ENCODE measurements at regions not wholly inside any gene's neighbourhood (a gene's known extent, or its start where the extent isn't known, plus 50 kb on each side); places are given as distances from the start of the nearest gene placed in this dataset.
"Not testable (repeated sequence)": the region's sequence is repeated elsewhere in the genome, so short reads cannot be mapped to it uniquely, and the experiment has no call there.

- no peaks in the 10 kb centered on the region for H3K4me1 ChIP-seq (ENCODE audit: control insufficient read depth in 1 of 2, insufficient read depth in 2 of 2, low read length in 2 of 2)
- H3K4me3 ChIP-seq (ENCODE audit: low read depth in 1 of 2, low read length in 2 of 2): no peak overlapping the region
- no peaks in the 10 kb centered on the region for H3K36me3 ChIP-seq (ENCODE audit: control insufficient read depth in 1 of 2, insufficient read depth in 2 of 2, low read length in 2 of 2)
- no peak overlapping the region for H3K27ac ChIP-seq (ENCODE audit: low read length)
- no peaks in the 10 kb centered on the region for H3K27me3 ChIP-seq (ENCODE audit: low read depth, low read length)
- peaks cover 0 to 6% of the 10 kb centered on the region in 2 donors for H3K9me3 ChIP-seq (ENCODE audit: control insufficient read depth in 1 of 2, low read length in 2 of 2)
Measured at GRCh38 chr13:68940049-68940448, 1167.6 kb upstream of the ATXN8OS start.

DNA sequence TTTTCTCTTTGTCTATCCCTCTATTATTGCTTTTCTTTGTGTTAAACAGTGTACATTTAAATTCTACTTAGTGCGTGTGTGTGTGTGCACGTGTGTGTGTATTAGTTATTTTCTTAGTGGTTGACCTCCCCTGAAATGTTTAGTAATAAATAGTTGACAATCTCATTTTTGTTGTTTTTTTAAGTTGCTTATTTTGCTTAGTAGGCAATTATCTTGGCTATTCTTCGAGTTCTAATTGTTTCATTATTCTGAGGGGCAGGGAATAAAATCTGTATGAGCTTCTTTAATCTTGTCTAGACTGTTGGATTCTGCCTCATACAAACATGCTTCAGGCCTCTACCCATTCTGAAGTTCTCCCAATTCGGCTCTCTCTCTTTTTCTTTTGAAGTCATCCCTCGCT lies 1169.0 kb upstream of the ATXN8OS start:
- H3K9me3 ChIP-seq (ENCODE audit: control insufficient read depth in 1 of 2, low read length in 2 of 2): peaks cover 0 to 6% of the 10 kb centered on the region in 2 donors
- no peaks in the 10 kb centered on the region for H3K27me3 ChIP-seq (ENCODE audit: low read depth, low read length)
- no peak overlapping the region for H3K27ac ChIP-seq (ENCODE audit: low read length)
- no peaks in the 10 kb centered on the region for H3K36me3 ChIP-seq (ENCODE audit: control insufficient read depth in 1 of 2, insufficient read depth in 2 of 2, low read length in 2 of 2)
- no peak overlapping the region for H3K4me3 ChIP-seq (ENCODE audit: low read depth in 1 of 2, low read length in 2 of 2)
- H3K4me1 ChIP-seq (ENCODE audit: control insufficient read depth in 1 of 2, insufficient read depth in 2 of 2, low read length in 2 of 2): no peaks in the 10 kb centered on the region

DNA sequence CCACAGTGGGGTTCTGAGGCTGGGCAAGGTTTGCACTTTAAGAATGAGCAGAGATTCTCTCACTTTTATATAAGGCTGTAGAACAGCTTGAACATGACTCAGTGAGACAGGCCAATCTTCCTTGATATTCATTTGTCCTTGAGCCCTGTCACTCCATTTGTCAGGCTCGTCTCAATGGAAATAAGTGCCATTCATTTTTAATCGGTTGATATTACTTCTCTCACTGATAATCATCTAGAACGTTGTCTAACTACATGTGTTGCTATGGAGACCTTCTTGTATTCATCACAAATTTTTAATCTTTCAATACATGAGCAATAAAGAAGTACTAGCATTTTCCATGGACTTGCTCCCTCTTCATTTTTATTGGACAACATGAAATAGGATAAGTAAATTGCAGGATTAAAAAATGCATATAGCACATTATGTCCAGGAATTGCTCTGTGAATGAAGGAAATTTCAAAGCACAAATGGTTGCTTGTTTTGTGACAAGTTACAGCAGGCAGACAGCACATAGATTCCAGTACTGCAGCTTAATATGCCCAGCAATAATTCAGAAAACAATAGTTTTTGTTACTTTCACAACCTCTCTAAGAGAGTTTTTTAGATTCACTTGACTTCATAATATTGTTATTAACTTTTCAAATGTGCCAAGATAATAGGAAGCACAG lies 1178.4 kb upstream of the ATXN8OS start:
- Histone ChIP-seq H3K27me3 (ENCODE audit: low read depth, low read length) (no peaks in the 10 kb centered on the region), H3K36me3 (ENCODE audit: control insufficient read depth in 1 of 2, insufficient read depth in 2 of 2, low read length in 2 of 2) (no peaks in the 10 kb centered on the region), H3K9me3 (ENCODE audit: control insufficient read depth in 1 of 2, low read length in 2 of 2) (no peaks in the 10 kb centered on the region), H3K4me1 (ENCODE audit: control insufficient read depth in 1 of 2, insufficient read depth in 2 of 2, low read length in 2 of 2) (no peaks in the 10 kb centered on the region), H3K27ac (ENCODE audit: low read length) (no peak overlapping the region), H3K4me3 (ENCODE audit: low read depth in 1 of 2, low read length in 2 of 2) (no peak overlapping the region)

DNA sequence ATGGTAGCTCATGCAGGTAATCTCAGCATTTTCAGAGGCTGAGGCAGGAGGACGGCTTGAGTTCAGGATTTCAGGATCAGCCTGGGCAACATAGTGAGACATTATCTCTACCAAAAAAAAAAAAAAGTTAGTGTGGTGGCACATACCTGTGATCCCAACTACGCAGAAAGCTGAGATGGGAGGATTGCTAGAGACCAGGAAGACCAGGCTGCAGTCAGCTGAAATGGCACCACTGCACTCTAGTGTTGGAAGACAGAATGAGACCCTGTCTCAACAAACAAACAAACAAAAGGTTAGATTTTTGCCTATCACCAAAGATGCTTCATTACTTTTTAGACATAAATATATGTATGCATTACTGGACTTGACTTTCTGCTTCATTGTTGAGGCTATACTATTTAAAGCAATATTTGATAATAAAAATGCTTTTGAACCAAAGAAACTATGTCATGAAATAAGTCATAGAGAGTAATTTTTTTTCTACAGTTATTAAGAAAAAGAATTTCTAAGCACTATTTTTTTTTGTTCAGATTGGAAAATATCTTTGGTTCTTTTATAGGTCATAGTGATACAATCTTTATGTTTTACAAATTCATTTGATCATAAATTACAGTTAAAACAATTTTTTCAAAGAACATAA lies 1180.1 kb upstream of the ATXN8OS start:
- Histone ChIP-seq H3K9me3 (ENCODE audit: control insufficient read depth in 1 of 2, low read length in 2 of 2) (no peaks in the 10 kb centered on the region), H3K36me3 (ENCODE audit: control insufficient read depth in 1 of 2, insufficient read depth in 2 of 2, low read length in 2 of 2) (no peaks in the 10 kb centered on the region), H3K4me3 (ENCODE audit: low read depth in 1 of 2, low read length in 2 of 2) (no peak overlapping the region), H3K27ac (ENCODE audit: low read length) (no peak overlapping the region), H3K27me3 (ENCODE audit: low read depth, low read length) (no peaks in the 10 kb centered on the region), H3K4me1 (ENCODE audit: control insufficient read depth in 1 of 2, insufficient read depth in 2 of 2, low read length in 2 of 2) (no peaks in the 10 kb centered on the region)

GRCh38 chr13:68923995-68924394 lies 1183.6 kb upstream of the ATXN8OS start:
- no peaks in the 10 kb centered on the region for H3K9me3 ChIP-seq (ENCODE audit: control insufficient read depth in 1 of 2, low read length in 2 of 2)
- H3K27me3 ChIP-seq (ENCODE audit: low read depth, low read length): no peaks in the 10 kb centered on the region
- H3K4me1 ChIP-seq (ENCODE audit: control insufficient read depth in 1 of 2, insufficient read depth in 2 of 2, low read length in 2 of 2): no peaks in the 10 kb centered on the region
- no peaks in the 10 kb centered on the region for H3K36me3 ChIP-seq (ENCODE audit: control insufficient read depth in 1 of 2, insufficient read depth in 2 of 2, low read length in 2 of 2)
- no peak overlapping the region for H3K4me3 ChIP-seq (ENCODE audit: low read depth in 1 of 2, low read length in 2 of 2)
- H3K27ac ChIP-seq (ENCODE audit: low read length): no peak overlapping the region

- Histone ChIP-seq H3K27ac (ENCODE audit: low read length) (no peak overlapping the region), H3K4me3 (ENCODE audit: low read depth in 1 of 2, low read length in 2 of 2) (no peak overlapping the region), H3K9me3 (ENCODE audit: control insufficient read depth in 1 of 2, low read length in 2 of 2) (peaks cover 6 to 10% of the 10 kb centered on the region in 2 donors), H3K27me3 (ENCODE audit: low read depth, low read length) (no peaks in the 10 kb centered on the region), H3K36me3 (ENCODE audit: control insufficient read depth in 1 of 2, insufficient read depth in 2 of 2, low read length in 2 of 2) (no peaks in the 10 kb centered on the region), H3K4me1 (ENCODE audit: control insufficient read depth in 1 of 2, insufficient read depth in 2 of 2, low read length in 2 of 2) (no peaks in the 10 kb centered on the region)
Measured at GRCh38 chr13:68908879-68909278, 1198.7 kb upstream of the ATXN8OS start.

GRCh38 chr13:68905186-68905585 lies 1202.4 kb upstream of the ATXN8OS start:
- no peak overlapping the region for H3K27ac ChIP-seq (ENCODE audit: low read length)
- no peaks in the 10 kb centered on the region for H3K4me1 ChIP-seq (ENCODE audit: control insufficient read depth in 1 of 2, insufficient read depth in 2 of 2, low read length in 2 of 2)
- H3K9me3 ChIP-seq (ENCODE audit: control insufficient read depth in 1 of 2, low read length in 2 of 2): peaks cover 1 to 7% of the 10 kb centered on the region in 2 donors
- no peaks in the 10 kb centered on the region for H3K36me3 ChIP-seq (ENCODE audit: control insufficient read depth in 1 of 2, insufficient read depth in 2 of 2, low read length in 2 of 2)
- H3K27me3 ChIP-seq (ENCODE audit: low read depth, low read length): no peaks in the 10 kb centered on the region
- H3K4me3 ChIP-seq (ENCODE audit: low read depth in 1 of 2, low read length in 2 of 2): no peak overlapping the region

- Histone ChIP-seq H3K4me3 (ENCODE audit: low read depth in 1 of 2, low read length in 2 of 2) (no peak overlapping the region), H3K27ac (ENCODE audit: low read length) (no peak overlapping the region), H3K4me1 (ENCODE audit: control insufficient read depth in 1 of 2, insufficient read depth in 2 of 2, low read length in 2 of 2) (no peaks in the 10 kb centered on the region), H3K27me3 (ENCODE audit: low read depth, low read length) (no peaks in the 10 kb centered on the region), H3K9me3 (ENCODE audit: control insufficient read depth in 1 of 2, low read length in 2 of 2) (no peaks in the 10 kb centered on the region), H3K36me3 (ENCODE audit: control insufficient read depth in 1 of 2, insufficient read depth in 2 of 2, low read length in 2 of 2) (no peaks in the 10 kb centered on the region)
Measured at GRCh38 chr13:68897331-68897928, 1210.2 kb upstream of the ATXN8OS start.

GRCh38 chr13:68895696-68896095 lies 1211.9 kb upstream of the ATXN8OS start:
- Histone ChIP-seq H3K36me3 (ENCODE audit: control insufficient read depth in 1 of 2, insufficient read depth in 2 of 2, low read length in 2 of 2) (no peaks in the 10 kb centered on the region), H3K9me3 (ENCODE audit: control insufficient read depth in 1 of 2, low read length in 2 of 2) (no peaks in the 10 kb centered on the region), H3K27me3 (ENCODE audit: low read depth, low read length) (no peaks in the 10 kb centered on the region), H3K4me3 (ENCODE audit: low read depth in 1 of 2, low read length in 2 of 2) (no peak overlapping the region), H3K4me1 (ENCODE audit: control insufficient read depth in 1 of 2, insufficient read depth in 2 of 2, low read length in 2 of 2) (no peaks in the 10 kb centered on the region), H3K27ac (ENCODE audit: low read length) (no peak overlapping the region)

DNA sequence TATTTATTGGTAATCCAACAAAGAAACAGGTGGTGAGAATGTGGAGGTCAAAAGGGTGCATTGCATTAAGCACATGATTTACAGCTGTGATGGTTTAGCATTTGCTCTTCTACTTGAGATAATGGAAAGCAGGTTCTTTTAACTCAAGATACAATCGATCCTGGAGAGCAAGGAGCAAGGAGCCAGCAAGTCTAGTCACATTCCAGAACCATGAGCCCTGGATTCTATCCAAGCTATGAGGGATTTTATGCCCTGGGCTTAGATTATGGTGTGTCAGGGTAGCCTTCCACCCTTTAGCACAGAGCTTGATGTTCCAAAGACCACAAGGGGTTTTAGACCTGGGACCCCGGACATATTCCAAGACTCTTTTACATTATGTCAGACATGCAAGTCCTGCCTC lies 1213.9 kb upstream of the ATXN8OS start:
- H3K4me1 ChIP-seq (ENCODE audit: control insufficient read depth in 1 of 2, insufficient read depth in 2 of 2, low read length in 2 of 2); H3K9me3 ChIP-seq (ENCODE audit: control insufficient read depth in 1 of 2, low read length in 2 of 2); H3K27ac ChIP-seq (ENCODE audit: low read length); H3K27me3 ChIP-seq (ENCODE audit: low read depth, low read length); H3K4me3 ChIP-seq (ENCODE audit: low read depth in 1 of 2, low read length in 2 of 2); H3K36me3 ChIP-seq (ENCODE audit: control insufficient read depth in 1 of 2, insufficient read depth in 2 of 2, low read length in 2 of 2): not testable (repeated sequence)

DNA sequence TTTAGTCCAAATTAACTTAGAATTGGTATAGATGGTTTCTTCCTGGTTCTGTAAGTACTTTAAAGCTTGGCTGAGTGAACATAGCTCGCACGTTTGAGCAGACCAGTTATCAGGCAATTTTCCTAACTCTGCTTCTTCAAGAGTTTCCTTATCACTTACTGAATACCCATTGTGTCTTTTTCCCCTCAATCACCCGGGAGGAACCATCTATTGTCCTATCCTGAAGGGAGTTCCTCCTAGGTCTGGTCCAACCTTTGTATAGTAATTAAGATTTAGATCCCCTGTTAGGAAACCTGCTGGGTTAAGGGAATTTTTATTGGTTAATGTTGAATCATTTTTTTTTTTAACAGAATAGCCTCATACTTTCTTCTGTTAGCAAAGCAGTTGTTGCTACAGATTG lies 1215.0 kb upstream of the ATXN8OS start:
- not testable (repeated sequence) for H3K9me3 ChIP-seq (ENCODE audit: control insufficient read depth in 1 of 2, low read length in 2 of 2); H3K27me3 ChIP-seq (ENCODE audit: low read depth, low read length); H3K4me1 ChIP-seq (ENCODE audit: control insufficient read depth in 1 of 2, insufficient read depth in 2 of 2, low read length in 2 of 2); H3K4me3 ChIP-seq (ENCODE audit: low read depth in 1 of 2, low read length in 2 of 2); H3K27ac ChIP-seq (ENCODE audit: low read length); H3K36me3 ChIP-seq (ENCODE audit: control insufficient read depth in 1 of 2, insufficient read depth in 2 of 2, low read length in 2 of 2)

GRCh38 chr13:68890101-68890500 lies 1217.5 kb upstream of the ATXN8OS start:
- H3K9me3 ChIP-seq (ENCODE audit: control insufficient read depth in 1 of 2, low read length in 2 of 2); H3K4me3 ChIP-seq (ENCODE audit: low read depth in 1 of 2, low read length in 2 of 2); H3K27ac ChIP-seq (ENCODE audit: low read length); H3K4me1 ChIP-seq (ENCODE audit: control insufficient read depth in 1 of 2, insufficient read depth in 2 of 2, low read length in 2 of 2); H3K36me3 ChIP-seq (ENCODE audit: control insufficient read depth in 1 of 2, insufficient read depth in 2 of 2, low read length in 2 of 2); H3K27me3 ChIP-seq (ENCODE audit: low read depth, low read length): not testable (repeated sequence)

Measured in muscle layer of duodenum (tissue), 2 donors.